ENCODE measurements at regions not wholly inside any gene's neighbourhood (a gene's known extent, or its start where the extent isn't known, plus 50 kb on each side); places are given as distances from the start of the nearest gene placed in this dataset.
"Not testable (repeated sequence)": the region's sequence is repeated elsewhere in the genome, so short reads cannot be mapped to it uniquely, and the experiment has no call there.

DNA sequence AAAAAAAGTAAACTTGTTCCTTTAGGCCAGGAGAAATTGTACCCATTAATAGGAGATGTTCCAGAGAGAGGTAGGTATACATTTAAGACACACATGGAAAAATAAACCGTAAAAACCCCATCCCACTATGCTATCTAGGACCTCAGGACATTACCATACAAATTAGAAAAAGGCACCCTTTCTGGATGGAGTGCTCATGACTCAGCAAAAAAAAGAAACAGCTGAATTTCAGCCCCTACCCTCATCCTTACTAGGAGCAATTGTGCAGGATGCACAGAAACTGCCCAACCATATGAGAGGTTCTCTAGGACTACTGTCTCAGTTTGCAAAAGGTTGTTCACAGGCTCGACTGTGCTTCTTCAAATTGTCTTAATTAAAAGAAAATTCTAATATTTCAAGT lies 368.2 kb downstream of the HINT1 start:
- TF ChIP-seq, protein P1, sequence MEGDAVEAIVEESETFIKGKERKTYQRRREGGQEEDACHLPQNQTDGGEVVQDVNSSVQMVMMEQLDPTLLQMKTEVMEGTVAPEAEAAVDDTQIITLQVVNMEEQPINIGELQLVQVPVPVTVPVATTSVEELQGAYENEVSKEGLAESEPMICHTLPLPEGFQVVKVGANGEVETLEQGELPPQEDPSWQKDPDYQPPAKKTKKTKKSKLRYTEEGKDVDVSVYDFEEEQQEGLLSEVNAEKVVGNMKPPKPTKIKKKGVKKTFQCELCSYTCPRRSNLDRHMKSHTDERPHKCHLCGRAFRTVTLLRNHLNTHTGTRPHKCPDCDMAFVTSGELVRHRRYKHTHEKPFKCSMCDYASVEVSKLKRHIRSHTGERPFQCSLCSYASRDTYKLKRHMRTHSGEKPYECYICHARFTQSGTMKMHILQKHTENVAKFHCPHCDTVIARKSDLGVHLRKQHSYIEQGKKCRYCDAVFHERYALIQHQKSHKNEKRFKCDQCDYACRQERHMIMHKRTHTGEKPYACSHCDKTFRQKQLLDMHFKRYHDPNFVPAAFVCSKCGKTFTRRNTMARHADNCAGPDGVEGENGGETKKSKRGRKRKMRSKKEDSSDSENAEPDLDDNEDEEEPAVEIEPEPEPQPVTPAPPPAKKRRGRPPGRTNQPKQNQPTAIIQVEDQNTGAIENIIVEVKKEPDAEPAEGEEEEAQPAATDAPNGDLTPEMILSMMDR (conservative IDR thresholded peaks at IDR 0.05), result no peak
- TF ChIP-seq ZFX (IDR thresholded peaks at IDR 0.05), result no peak
- H3K27ac ChIP-seq, result no peak overlapping the region

DNA sequence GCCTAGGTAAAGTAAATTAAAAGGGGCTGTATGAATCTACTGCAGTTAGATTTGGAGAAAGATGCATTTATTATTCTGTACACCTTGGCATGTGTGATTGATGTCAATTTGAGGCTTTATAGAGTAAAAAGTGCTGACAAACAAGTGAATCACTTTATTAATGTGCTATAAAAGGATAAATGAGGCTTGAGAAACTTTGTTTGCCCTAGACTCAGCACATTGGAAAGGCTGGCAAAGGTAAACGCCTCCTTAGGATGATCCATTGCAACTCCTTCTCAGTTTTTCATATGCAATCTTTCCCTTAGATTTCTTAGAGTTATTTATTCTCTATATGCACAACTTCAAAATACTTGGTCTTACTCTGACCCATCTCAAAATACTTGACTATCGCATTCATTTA lies 369.0 kb downstream of the HINT1 start:
- H3K27ac ChIP-seq, result no peak overlapping the region
- TF ChIP-seq ZFX (IDR thresholded peaks at IDR 0.05), result no peak
- TF ChIP-seq, protein P1 (conservative IDR thresholded peaks at IDR 0.05), result no peak

GRCh38 chr5:130795037-130795436 lies 370.0 kb downstream of the HINT1 start:
- H3K27ac ChIP-seq, result no peak overlapping the region
- TF ChIP-seq, protein P1 (conservative IDR thresholded peaks at IDR 0.05), result no peak
- TF ChIP-seq ZFX (IDR thresholded peaks at IDR 0.05), result no peak

GRCh38 chr5:130777794-130778193 lies 387.3 kb downstream of the HINT1 start:
- H3K27ac ChIP-seq, result no peak overlapping the region
- no peak for TF ChIP-seq ZFX (IDR thresholded peaks at IDR 0.05)
- TF ChIP-seq, protein P1 (conservative IDR thresholded peaks at IDR 0.05), result no peak

GRCh38 chr5:130773813-130774212 lies 391.2 kb downstream of the HINT1 start:
- no peak overlapping the region for H3K27ac ChIP-seq

DNA sequence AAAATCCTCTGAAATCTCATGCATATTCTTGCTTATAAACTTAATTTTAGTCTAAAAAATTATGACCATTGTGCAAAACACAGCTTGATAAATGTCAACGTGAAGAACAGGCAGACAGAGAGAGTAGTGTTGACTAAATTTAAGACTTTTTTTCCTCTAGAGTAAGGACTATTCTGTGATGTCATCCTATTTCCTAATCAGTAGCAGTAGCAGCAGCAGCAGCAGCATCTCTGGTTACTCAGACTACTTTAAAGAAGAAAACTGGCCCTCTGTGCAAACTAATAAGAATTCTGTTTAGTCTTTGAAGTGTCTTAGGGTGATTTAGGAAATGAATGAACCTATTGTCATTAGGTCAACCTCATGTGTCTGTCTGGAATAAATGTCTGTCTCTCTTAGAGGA lies 403.0 kb downstream of the HINT1 start:
- H3K27ac ChIP-seq, result no peak overlapping the region
- no peak for TF ChIP-seq ZFX (IDR thresholded peaks at IDR 0.05)

More at GRCh38 chr5:130773813-130774212, 391.2 kb downstream of the HINT1 start:
- TF ChIP-seq ZFX (IDR thresholded peaks at IDR 0.05), result no peak
- TF ChIP-seq, protein P1 (conservative IDR thresholded peaks at IDR 0.05), result no peak

GRCh38 chr5:130759061-130759460 lies 406.0 kb downstream of the HINT1 start:
- no peak for TF ChIP-seq ZFX (IDR thresholded peaks at IDR 0.05)
- TF ChIP-seq, protein P1 (conservative IDR thresholded peaks at IDR 0.05), result no peak
- H3K27ac ChIP-seq, result no peak overlapping the region

- no peak overlapping the region for H3K27ac ChIP-seq
- no peak for TF ChIP-seq ZFX (IDR thresholded peaks at IDR 0.05)
- TF ChIP-seq, protein P1 (conservative IDR thresholded peaks at IDR 0.05), result no peak
Observed at GRCh38 chr5:130747556-130747955, 417.5 kb downstream of the HINT1 start.

- H3K27ac ChIP-seq, result not testable (repeated sequence)
Observed at GRCh38 chr5:130746641-130747040, 418.4 kb downstream of the HINT1 start.
